Type B pancreatic cell (in vitro differentiated cells): ENCODE measurements at regions not wholly inside any gene's neighbourhood (a gene's known extent, or its start where the extent isn't known, plus 50 kb on each side); places are given as distances from the start of the nearest gene placed in this dataset.
A peak's percentile ranks its signal among the peaks of the same experiment; 100 is the strongest.

ENCODE experiments used
- DNase-seq: peaks from one replicate; pipeline ENCODE4 v3.0.0; 2021; ENCODE audit warnings: mixed read lengths; ENCODE audit not compliant: unreplicated experiment; ENCODE audit errors: extremely low spot score
- H3K27ac Mint-ChIP-seq: 2 replicates; pipeline ENCODE4 v1.8.0; 2021; ENCODE audit warnings: mild to moderate bottlenecking, mixed read lengths
- H3K27me3 Mint-ChIP-seq: 2 replicates; pipeline ENCODE4 v1.8.0; 2021; ENCODE audit warnings: mixed read lengths
- H3K36me3 Mint-ChIP-seq: 2 replicates; pipeline ENCODE4 v1.8.0; 2021; ENCODE audit warnings: mixed read lengths
- H3K4me1 Mint-ChIP-seq: one replicate; pipeline ENCODE4 v1.8.0; 2021; ENCODE audit warnings: mixed read lengths; ENCODE audit not compliant: unreplicated experiment
- H3K4me3 Mint-ChIP-seq: 2 replicates; pipeline ENCODE4 v1.8.0; 2021; ENCODE audit warnings: mild to moderate bottlenecking, mixed read lengths
- H3K9me3 Mint-ChIP-seq: 2 replicates; pipeline ENCODE4 v1.8.0; 2021; ENCODE audit warnings: mixed read lengths
- TF ChIP-seq, protein P1 (sequence below): fragments of 200-600 bp; sonication (generic); conservative IDR thresholded peaks from 2 replicates; pipeline ENCODE4 v1.5.0; 2021; ENCODE audit warnings: antibody characterized with exemption, mild to moderate bottlenecking

DNA sequence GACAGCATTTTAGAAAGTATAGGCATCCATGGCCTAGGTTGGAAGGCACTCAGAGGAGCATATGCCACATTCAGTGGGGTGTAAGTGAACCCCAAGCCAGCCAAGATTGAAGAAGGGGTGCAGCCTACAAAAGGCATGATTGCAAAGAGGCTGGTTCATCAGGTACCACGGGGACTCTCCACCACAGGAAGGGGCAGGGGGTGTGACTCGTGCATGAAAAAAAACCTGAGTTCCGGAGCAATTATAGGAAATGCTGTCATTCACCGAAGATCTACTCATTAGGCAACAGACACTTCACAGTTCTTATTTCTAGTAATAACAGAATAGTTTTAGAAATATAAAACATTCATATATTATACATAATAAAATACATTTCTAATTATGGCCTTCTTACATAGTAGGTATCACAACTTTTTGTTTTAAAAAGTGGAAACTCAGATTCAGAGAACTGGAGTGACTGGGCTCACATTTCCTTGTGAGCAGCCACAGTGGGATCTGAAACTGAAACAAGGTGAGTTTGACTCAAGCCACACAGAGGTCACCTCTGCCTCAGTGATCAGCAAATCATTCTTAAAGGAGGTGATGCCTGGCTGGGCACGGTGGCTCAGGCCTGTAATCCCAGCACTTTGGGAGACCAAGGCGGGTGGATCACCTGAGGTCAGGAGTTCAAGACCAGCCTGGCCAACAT lies 188.4 kb upstream of the GYPC start:
- Mint-ChIP-seq H3K4me1 (no peaks in the 10 kb centered on the region), H3K36me3 (no peaks in the 10 kb centered on the region), H3K4me3 (no peak overlapping the region), H3K27me3 (peaks cover 19% of the 10 kb centered on the region), H3K27ac (no peak overlapping the region), H3K9me3 (no peaks in the 10 kb centered on the region)
- TF ChIP-seq, protein P1, sequence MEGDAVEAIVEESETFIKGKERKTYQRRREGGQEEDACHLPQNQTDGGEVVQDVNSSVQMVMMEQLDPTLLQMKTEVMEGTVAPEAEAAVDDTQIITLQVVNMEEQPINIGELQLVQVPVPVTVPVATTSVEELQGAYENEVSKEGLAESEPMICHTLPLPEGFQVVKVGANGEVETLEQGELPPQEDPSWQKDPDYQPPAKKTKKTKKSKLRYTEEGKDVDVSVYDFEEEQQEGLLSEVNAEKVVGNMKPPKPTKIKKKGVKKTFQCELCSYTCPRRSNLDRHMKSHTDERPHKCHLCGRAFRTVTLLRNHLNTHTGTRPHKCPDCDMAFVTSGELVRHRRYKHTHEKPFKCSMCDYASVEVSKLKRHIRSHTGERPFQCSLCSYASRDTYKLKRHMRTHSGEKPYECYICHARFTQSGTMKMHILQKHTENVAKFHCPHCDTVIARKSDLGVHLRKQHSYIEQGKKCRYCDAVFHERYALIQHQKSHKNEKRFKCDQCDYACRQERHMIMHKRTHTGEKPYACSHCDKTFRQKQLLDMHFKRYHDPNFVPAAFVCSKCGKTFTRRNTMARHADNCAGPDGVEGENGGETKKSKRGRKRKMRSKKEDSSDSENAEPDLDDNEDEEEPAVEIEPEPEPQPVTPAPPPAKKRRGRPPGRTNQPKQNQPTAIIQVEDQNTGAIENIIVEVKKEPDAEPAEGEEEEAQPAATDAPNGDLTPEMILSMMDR: no peak
- no peak for DNase-seq

DNA sequence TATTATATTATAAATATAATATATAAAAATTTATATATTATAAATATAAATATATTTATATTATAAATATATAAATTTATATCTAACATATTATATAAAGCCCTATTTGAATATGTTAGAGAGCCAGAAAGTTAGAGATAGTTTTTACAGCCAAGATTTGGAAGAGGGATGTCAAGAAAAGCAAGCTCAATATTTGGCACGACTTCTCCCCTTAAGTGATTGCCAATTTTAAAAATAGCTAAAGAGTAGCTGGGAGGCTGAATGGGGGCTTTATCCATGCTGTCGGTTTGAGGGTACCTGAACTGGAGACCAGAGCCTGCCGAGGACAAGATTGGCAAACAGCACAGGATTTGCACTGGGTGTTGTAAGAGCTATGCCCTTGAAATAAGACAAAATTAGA lies 180.9 kb upstream of the GYPC start:
- no peaks in the 10 kb centered on the region for H3K36me3 Mint-ChIP-seq
- DNase-seq: no peak
- no peak overlapping the region for H3K4me3 Mint-ChIP-seq
- no peak overlapping the region for H3K27ac Mint-ChIP-seq
- TF ChIP-seq, protein P1: no peak
- peaks cover 19% of the 10 kb centered on the region for H3K27me3 Mint-ChIP-seq
- H3K9me3 Mint-ChIP-seq: no peaks in the 10 kb centered on the region
- H3K4me1 Mint-ChIP-seq: no peaks in the 10 kb centered on the region

DNA sequence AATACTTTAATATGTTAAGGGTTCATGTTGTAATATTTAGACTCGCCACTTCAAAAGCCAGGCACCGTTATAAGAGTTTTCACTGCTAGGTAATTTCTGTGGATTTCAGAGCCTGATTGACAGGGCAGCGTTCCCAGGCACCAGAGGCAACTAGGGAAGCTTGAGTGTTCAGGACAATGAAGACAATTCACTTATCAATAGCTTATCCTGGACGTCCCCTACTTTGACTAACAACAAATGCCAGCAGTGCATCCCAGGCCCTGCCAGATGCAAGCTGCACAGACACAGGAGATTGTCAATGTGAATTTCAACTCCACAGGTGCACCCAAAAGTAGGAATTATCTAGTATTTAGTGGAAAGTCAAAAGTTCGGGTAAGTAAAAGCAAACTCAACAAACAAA lies 179.3 kb upstream of the GYPC start:
- no peaks in the 10 kb centered on the region for H3K9me3 Mint-ChIP-seq
- no peaks in the 10 kb centered on the region for H3K36me3 Mint-ChIP-seq
- DNase-seq: no peak
- H3K27ac Mint-ChIP-seq: no peak overlapping the region
- H3K4me1 Mint-ChIP-seq: no peaks in the 10 kb centered on the region
- TF ChIP-seq, protein P1: no peak
- H3K27me3 Mint-ChIP-seq: peaks cover 15% of the 10 kb centered on the region
- no peak overlapping the region for H3K4me3 Mint-ChIP-seq

DNA sequence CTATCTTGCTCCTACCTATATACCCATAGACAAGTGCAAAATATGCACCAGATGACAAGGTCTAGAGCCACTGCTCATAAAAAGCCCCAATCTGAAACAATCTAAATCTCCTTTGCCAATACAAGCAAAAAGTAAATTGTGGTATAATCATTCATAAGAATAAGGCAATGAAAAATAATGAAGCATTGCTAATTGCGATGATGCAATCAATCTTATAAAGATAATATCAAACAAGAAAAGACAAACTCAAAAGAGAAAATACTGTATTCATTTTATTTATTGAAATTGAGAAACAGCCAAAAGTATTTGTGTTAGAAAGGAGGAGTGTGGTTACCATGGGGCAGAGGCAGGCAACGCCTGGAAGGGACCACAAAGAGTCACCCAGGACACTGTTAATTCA lies 175.9 kb upstream of the GYPC start:
- TF ChIP-seq, protein P1: no peak
- Mint-ChIP-seq H3K36me3 (no peaks in the 10 kb centered on the region), H3K27me3 (peaks cover 4% of the 10 kb centered on the region), H3K9me3 (no peaks in the 10 kb centered on the region), H3K4me3 (no peak overlapping the region), H3K4me1 (no peaks in the 10 kb centered on the region), H3K27ac (no peak overlapping the region)
- DNase-seq: no peak

DNA sequence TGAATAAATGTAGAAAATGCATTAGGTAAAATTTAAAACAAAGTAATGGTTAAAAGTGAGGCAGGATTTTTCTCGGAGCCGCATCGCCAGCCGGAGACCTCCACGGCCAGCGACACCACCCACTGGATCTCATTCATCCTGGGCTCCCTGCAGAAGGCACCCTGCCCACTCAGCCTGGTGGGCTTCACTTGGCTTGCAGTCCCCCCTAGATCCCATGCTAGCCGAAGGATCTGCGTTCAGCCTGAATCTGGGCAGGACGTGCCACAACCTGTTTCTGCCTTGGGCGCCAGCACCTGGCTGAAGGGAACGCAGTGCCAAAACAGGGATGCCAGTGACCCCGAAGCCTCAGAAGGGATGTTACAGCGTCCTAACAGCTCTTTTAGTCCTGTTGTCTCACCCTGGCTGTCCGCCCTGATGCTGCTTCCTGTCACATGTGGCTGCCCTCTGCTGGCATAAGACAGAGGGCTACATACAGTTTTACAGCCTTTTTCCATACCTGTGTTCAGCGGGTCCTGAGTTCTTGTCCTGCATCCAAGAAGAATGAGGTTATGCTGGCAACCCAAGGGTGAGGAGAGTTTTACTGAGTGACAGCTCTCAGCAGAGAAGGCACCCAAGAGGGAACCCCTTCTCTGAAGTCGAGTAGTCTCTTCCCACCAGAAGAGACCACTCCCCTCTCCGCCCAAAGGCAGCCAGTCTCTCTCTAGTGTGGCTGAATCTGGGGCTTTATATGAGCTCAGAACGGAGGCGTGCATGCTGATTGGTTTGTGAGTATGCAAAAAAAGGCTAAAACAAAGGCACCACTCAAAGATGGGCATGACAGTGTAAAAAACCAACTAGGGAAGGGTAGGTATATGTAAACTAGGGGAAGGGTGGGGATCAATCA lies 173.1 kb upstream of the GYPC start:
- H3K9me3 Mint-ChIP-seq: no peaks in the 10 kb centered on the region
- no peaks in the 10 kb centered on the region for H3K4me1 Mint-ChIP-seq
- no peak overlapping the region for H3K27ac Mint-ChIP-seq
- TF ChIP-seq, protein P1: peak; percentile 49
- H3K36me3 Mint-ChIP-seq: no peaks in the 10 kb centered on the region
- no peaks in the 10 kb centered on the region for H3K27me3 Mint-ChIP-seq
- no peak overlapping the region for H3K4me3 Mint-ChIP-seq
- no peak for DNase-seq
